ENCODE measurements at regions not wholly inside any gene's neighbourhood (a gene's known extent, or its start where the extent isn't known, plus 50 kb on each side); places are given as distances from the start of the nearest gene placed in this dataset.
A peak's percentile ranks its signal among the peaks of the same experiment; 100 is the strongest.

- H3K27ac ChIP-seq = no peak overlapping the region
- DNase-seq (ENCODE audit: low spot score) = no peak
These were observed 141.4 kb downstream of the VAPA start for GRCh38 chr18:10055125-10055750.

GRCh38 chr18:10056506-10056905 lies 142.7 kb downstream of the VAPA start:
- no peak overlapping the region for H3K27ac ChIP-seq
- no peak for DNase-seq (ENCODE audit: low spot score)
- H3K4me3 ChIP-seq = no peak overlapping the region
- no peak for TF ChIP-seq CTCF (IDR thresholded peaks at IDR 0.05)

More at GRCh38 chr18:10055125-10055750, 141.4 kb downstream of the VAPA start:
- no peak for TF ChIP-seq CTCF (IDR thresholded peaks at IDR 0.05)
- no peak overlapping the region for H3K4me3 ChIP-seq

GRCh38 chr18:10057401-10057893 lies 143.6 kb downstream of the VAPA start:
- Histone ChIP-seq H3K27ac (peak overlapping the region in 1 of 2 donors; percentile 77), H3K4me3 (no peak overlapping the region)
- no peak for DNase-seq (ENCODE audit: low spot score)
- TF ChIP-seq CTCF (IDR thresholded peaks at IDR 0.05) = no peak

- Histone ChIP-seq H3K4me3 (no peak overlapping the region), H3K27ac (peak overlapping the region in 1 of 2 donors; percentile 77)
- TF ChIP-seq CTCF (IDR thresholded peaks at IDR 0.05) = no peak
- no peak for DNase-seq (ENCODE audit: low spot score)
These were observed 144.3 kb downstream of the VAPA start for GRCh38 chr18:10057894-10058791.

- peak overlapping the region in 1 of 2 donors; percentile 23 for H3K27ac ChIP-seq
- no peak for TF ChIP-seq CTCF (IDR thresholded peaks at IDR 0.05)
- H3K4me3 ChIP-seq = peak overlapping the region; percentile 43
These were observed 146.0 kb downstream of the VAPA start for GRCh38 chr18:10059610-10060468.

GRCh38 chr18:10060469-10060782 lies 146.6 kb downstream of the VAPA start:
- TF ChIP-seq CTCF (IDR thresholded peaks at IDR 0.05) = no peak
- H3K4me3 ChIP-seq = no peak overlapping the region
- no peak overlapping the region for H3K27ac ChIP-seq
- no peak for DNase-seq (ENCODE audit: low spot score)

More at GRCh38 chr18:10059610-10060468, 146.0 kb downstream of the VAPA start:
- no peak for DNase-seq (ENCODE audit: low spot score)
